ENCODE measurements at regions not wholly inside any gene's neighbourhood (a gene's known extent, or its start where the extent isn't known, plus 50 kb on each side); places are given as distances from the start of the nearest gene placed in this dataset.

DNA sequence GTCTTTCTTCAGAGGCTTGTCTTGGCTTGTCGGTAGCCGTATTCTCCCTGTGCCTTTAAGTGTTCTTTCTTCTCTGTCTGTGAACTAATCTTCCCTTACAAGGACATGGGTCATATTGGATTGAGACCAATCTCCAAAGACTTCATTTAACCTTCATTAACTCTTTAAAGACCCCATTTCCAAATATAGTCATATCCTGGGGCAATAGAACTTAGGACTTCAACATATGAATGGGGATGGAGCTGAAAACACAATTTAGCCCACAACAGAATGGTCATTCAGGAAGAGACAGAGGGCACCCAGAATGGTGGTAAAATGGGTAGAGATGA is 82.1 kb upstream of the TANK start:
- TF ChIP-seq, protein P1, sequence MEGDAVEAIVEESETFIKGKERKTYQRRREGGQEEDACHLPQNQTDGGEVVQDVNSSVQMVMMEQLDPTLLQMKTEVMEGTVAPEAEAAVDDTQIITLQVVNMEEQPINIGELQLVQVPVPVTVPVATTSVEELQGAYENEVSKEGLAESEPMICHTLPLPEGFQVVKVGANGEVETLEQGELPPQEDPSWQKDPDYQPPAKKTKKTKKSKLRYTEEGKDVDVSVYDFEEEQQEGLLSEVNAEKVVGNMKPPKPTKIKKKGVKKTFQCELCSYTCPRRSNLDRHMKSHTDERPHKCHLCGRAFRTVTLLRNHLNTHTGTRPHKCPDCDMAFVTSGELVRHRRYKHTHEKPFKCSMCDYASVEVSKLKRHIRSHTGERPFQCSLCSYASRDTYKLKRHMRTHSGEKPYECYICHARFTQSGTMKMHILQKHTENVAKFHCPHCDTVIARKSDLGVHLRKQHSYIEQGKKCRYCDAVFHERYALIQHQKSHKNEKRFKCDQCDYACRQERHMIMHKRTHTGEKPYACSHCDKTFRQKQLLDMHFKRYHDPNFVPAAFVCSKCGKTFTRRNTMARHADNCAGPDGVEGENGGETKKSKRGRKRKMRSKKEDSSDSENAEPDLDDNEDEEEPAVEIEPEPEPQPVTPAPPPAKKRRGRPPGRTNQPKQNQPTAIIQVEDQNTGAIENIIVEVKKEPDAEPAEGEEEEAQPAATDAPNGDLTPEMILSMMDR (IDR thresholded peaks at IDR 0.05; ENCODE audit: insufficient read depth, low read depth, low read length) = no peak
- TF ChIP-seq EZH2 (IDR thresholded peaks at IDR 0.05; ENCODE audit: insufficient read depth, low read length) = no peak

Measured in astrocyte (in vitro differentiated cells and primary cell).